Kidney capillary endothelial cell (primary cell): ENCODE measurements at regions not wholly inside any gene's neighbourhood (a gene's known extent, or its start where the extent isn't known, plus 50 kb on each side); places are given as distances from the start of the nearest gene placed in this dataset.

Experiments used
- DNase-seq: peaks from one replicate; pipeline ENCODE4 v3.0.0-alpha.2; 2018; ENCODE audit warnings: low spot score

GRCh38 chr9:80359941-80360881, 788.4 kb downstream of the TLE4 start:
- DNase-seq: no peak

- DNase-seq: no peak
These were observed 787.5 kb downstream of the TLE4 start for GRCh38 chr9:80359291-80359690.

GRCh38 chr9:80352967-80353366, 781.2 kb downstream of the TLE4 start:
- DNase-seq: no peak

GRCh38 chr9:80351612-80352011, 779.8 kb downstream of the TLE4 start:
- DNase-seq: no peak

GRCh38 chr9:80326105-80326504, 754.3 kb downstream of the TLE4 start:
- no peak for DNase-seq

GRCh38 chr9:80320916-80321315, 749.2 kb downstream of the TLE4 start:
- DNase-seq: no peak

GRCh38 chr9:80320480-80320879, 748.7 kb downstream of the TLE4 start:
- no peak for DNase-seq

- DNase-seq: no peak
These were observed 733.4 kb downstream of the TLE4 start for GRCh38 chr9:80305136-80305535.

- DNase-seq: no peak
These were observed 723.2 kb downstream of the TLE4 start for GRCh38 chr9:80294955-80295354.

GRCh38 chr9:80294318-80294717, 722.6 kb downstream of the TLE4 start:
- DNase-seq: no peak

GRCh38 chr9:80292231-80292630, 720.5 kb downstream of the TLE4 start:
- no peak for DNase-seq

GRCh38 chr9:80285326-80285725, 713.6 kb downstream of the TLE4 start:
- no peak for DNase-seq

GRCh38 chr9:80282766-80283165, 711.0 kb downstream of the TLE4 start:
- DNase-seq: no peak

GRCh38 chr9:80259079-80259478, 687.3 kb downstream of the TLE4 start:
- no peak for DNase-seq

GRCh38 chr9:80251778-80252177, 680.0 kb downstream of the TLE4 start:
- DNase-seq: no peak

- DNase-seq: no peak
These were observed 670.3 kb downstream of the TLE4 start for GRCh38 chr9:80242022-80242421.

GRCh38 chr9:80235752-80236151, 664.0 kb downstream of the TLE4 start:
- no peak for DNase-seq

- DNase-seq: no peak
These were observed 662.1 kb downstream of the TLE4 start for GRCh38 chr9:80233906-80234305.

- no peak for DNase-seq
These were observed 661.5 kb downstream of the TLE4 start for GRCh38 chr9:80233102-80233843.

GRCh38 chr9:80231318-80232236, 659.8 kb downstream of the TLE4 start:
- no peak for DNase-seq

- DNase-seq: no peak
These were observed 652.1 kb downstream of the TLE4 start for GRCh38 chr9:80223897-80224296.
